KMS-11 (cell line): ENCODE measurements at regions not wholly inside any gene's neighbourhood (a gene's known extent, or its start where the extent isn't known, plus 50 kb on each side); places are given as distances from the start of the nearest gene placed in this dataset.

Experiments
- H2AFZ ChIP-seq: fragments of 200-600 bp; sonication (generic); 2 replicates; pipeline ENCODE4 v1.6.1; 2016; ENCODE audit warnings: antibody characterized with exemption, mixed run types, low read depth
- H3K27ac ChIP-seq: fragments of 200-600 bp; sonication (generic); 2 replicates; pipeline ENCODE4 v1.6.1; 2016; ENCODE audit warnings: mild to moderate bottlenecking, mixed run types
- H3K27me3 ChIP-seq: fragments of 200-600 bp; sonication (generic); 2 replicates; pipeline ENCODE4 v1.6.1; 2017; ENCODE audit warnings: mild to moderate bottlenecking, low read depth, mixed run types, moderate library complexity; ENCODE audit not compliant: insufficient read depth
- H3K36me3 ChIP-seq: fragments of 200-600 bp; sonication (generic); 2 replicates; pipeline ENCODE4 v1.6.1; 2017; ENCODE audit warnings: mild to moderate bottlenecking, mixed run types; ENCODE audit not compliant: insufficient read depth
- H3K4me1 ChIP-seq: fragments of 200-600 bp; sonication (generic); 2 replicates; pipeline ENCODE4 v1.6.1; 2016; ENCODE audit warnings: mild to moderate bottlenecking, low read depth, mixed run types; ENCODE audit not compliant: poor library complexity, severe bottlenecking
- H3K4me2 ChIP-seq: fragments of 200-600 bp; sonication (generic); 2 replicates; pipeline ENCODE4 v1.7.0; 2016; ENCODE audit warnings: mild to moderate bottlenecking, mixed run types
- H3K4me3 ChIP-seq: fragments of 200-600 bp; sonication (generic); IDR thresholded peaks from 2 replicates; pipeline ENCODE4 v1.6.1; 2017; ENCODE audit warnings: low read depth, low read length, mixed read lengths; ENCODE audit not compliant: insufficient read depth
- H3K79me2 ChIP-seq: fragments of 200-600 bp; sonication (generic); 2 replicates; pipeline ENCODE4 v1.6.1; 2016; ENCODE audit warnings: low read depth, mixed run types; ENCODE audit not compliant: insufficient read depth
- H3K9ac ChIP-seq: fragments of 200-600 bp; sonication (generic); 2 replicates; pipeline ENCODE4 v1.6.1; 2016; ENCODE audit warnings: mild to moderate bottlenecking, mixed run types
- H4K20me1 ChIP-seq: fragments of 200-600 bp; sonication (generic); 2 replicates; pipeline ENCODE4 v1.6.1; 2016; ENCODE audit warnings: mild to moderate bottlenecking, mixed run types; ENCODE audit not compliant: insufficient read depth
- TF ChIP-seq, protein P1 (sequence below): fragments of 200-600 bp; sonication (generic); conservative IDR thresholded peaks from 2 replicates; pipeline ENCODE4 v1.6.1; 2017; ENCODE audit warnings: low read depth, mild to moderate bottlenecking, antibody characterized with exemption, low read length, moderate library complexity, mixed read lengths

DNA sequence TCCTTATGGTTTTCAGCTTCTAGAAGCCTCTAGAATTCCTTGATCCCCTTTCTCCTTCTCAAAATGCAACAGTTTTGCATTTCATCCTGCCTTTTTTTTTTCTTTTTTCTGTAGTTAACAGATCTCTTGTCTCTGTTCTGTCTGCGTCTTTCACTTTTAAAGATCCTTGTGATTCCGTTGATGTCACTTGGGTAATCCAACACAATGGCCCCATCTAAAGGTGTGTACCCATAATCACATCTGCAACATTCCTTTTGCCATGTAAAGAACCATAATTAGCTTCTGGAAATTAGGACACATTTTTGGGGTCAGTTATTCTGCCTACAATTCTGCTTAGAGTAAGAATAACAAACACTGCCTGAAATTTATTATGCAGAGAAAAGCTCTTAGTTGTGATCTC, 1180.9 kb upstream of the ADGRL3 start:
- Histone ChIP-seq H2AFZ (no peak overlapping the region), H3K79me2 (no peaks in the 10 kb centered on the region), H3K4me2 (no peak overlapping the region), H3K27ac (no peak overlapping the region), H4K20me1 (no peaks in the 10 kb centered on the region), H3K27me3 (no peaks in the 10 kb centered on the region), H3K9ac (no peak overlapping the region), H3K4me1 (no peaks in the 10 kb centered on the region), H3K4me3 (no peak overlapping the region), H3K36me3 (no peaks in the 10 kb centered on the region)
- TF ChIP-seq, protein P1, sequence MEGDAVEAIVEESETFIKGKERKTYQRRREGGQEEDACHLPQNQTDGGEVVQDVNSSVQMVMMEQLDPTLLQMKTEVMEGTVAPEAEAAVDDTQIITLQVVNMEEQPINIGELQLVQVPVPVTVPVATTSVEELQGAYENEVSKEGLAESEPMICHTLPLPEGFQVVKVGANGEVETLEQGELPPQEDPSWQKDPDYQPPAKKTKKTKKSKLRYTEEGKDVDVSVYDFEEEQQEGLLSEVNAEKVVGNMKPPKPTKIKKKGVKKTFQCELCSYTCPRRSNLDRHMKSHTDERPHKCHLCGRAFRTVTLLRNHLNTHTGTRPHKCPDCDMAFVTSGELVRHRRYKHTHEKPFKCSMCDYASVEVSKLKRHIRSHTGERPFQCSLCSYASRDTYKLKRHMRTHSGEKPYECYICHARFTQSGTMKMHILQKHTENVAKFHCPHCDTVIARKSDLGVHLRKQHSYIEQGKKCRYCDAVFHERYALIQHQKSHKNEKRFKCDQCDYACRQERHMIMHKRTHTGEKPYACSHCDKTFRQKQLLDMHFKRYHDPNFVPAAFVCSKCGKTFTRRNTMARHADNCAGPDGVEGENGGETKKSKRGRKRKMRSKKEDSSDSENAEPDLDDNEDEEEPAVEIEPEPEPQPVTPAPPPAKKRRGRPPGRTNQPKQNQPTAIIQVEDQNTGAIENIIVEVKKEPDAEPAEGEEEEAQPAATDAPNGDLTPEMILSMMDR = no peak

DNA sequence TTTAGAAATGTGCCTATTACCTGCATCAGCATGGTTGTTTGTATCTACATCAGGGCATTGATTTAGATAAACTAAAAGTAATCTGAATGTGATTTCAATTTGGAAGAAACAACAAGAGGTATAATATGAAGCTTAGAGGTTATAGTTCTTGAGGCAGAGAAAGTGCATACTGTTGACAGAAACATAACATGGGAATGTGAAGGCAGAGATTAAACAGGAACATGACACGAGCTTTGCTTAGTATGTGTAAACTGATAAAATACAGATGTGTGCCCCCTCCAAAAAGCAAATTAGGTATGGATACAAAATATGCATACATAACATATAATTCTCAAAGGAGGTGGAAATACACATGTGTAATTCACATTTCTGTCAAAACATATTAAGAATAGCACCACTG, 1180.2 kb upstream of the ADGRL3 start:
- TF ChIP-seq, protein P1 = no peak
- no peak overlapping the region for H3K9ac ChIP-seq

DNA sequence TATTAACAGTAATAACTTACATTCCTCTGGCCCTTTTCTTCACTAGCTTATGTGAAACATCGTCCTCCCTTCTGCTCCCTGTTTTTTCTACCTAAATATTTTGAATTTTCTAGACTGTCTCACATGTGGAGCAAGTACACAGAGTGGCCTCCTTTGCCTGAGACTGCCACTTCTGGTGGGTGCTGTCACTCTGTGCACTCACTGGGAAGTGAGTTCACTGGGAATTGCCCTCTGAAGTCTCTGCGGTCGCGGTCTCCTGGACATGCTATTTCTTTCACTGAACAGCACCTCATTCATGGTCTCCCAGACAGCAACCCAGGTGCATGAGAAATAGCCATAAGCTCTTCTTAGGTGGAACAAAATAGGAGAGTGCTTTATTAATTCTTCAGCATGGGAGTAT, 1179.7 kb upstream of the ADGRL3 start:
- Histone ChIP-seq H3K9ac (no peak overlapping the region), H3K36me3 (no peaks in the 10 kb centered on the region), H4K20me1 (no peaks in the 10 kb centered on the region), H3K4me2 (no peak overlapping the region), H3K79me2 (no peaks in the 10 kb centered on the region), H3K4me1 (no peaks in the 10 kb centered on the region), H3K27ac (no peak overlapping the region), H3K27me3 (no peaks in the 10 kb centered on the region), H2AFZ (no peak overlapping the region), H3K4me3 (no peak overlapping the region)
- TF ChIP-seq, protein P1 = no peak

More for the DNA sequence above, 1180.2 kb upstream of the ADGRL3 start:
- Histone ChIP-seq H3K4me2 (no peak overlapping the region), H4K20me1 (no peaks in the 10 kb centered on the region), H3K27me3 (no peaks in the 10 kb centered on the region), H2AFZ (no peak overlapping the region), H3K27ac (no peak overlapping the region), H3K4me1 (no peaks in the 10 kb centered on the region), H3K79me2 (no peaks in the 10 kb centered on the region), H3K4me3 (no peak overlapping the region), H3K36me3 (no peaks in the 10 kb centered on the region)

DNA sequence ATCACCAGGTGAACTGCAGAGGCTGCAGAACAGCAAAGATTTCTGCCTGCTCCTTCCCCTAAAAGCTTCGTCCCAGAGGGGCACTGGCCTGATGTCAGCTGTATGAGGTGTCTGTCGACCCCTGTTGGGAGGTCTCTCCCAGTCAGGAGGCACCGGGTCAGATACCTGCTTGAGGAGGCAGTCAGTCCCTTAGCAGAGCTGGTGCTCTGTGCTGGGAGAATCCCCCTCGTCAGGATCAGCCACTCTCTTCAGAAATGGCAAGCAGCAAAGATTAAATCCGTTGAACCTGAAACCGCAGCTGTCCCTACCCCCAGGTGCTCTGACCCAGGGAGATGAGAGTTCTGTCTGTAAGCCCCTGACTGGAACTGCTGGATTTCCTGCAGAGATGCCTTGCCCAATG, 1166.3 kb upstream of the ADGRL3 start:
- H3K27me3 ChIP-seq = no peaks in the 10 kb centered on the region
- H3K36me3 ChIP-seq = no peaks in the 10 kb centered on the region
- no peak overlapping the region for H3K4me3 ChIP-seq
- no peaks in the 10 kb centered on the region for H3K79me2 ChIP-seq
- H2AFZ ChIP-seq = no peak overlapping the region
- no peaks in the 10 kb centered on the region for H4K20me1 ChIP-seq
- H3K9ac ChIP-seq = no peak overlapping the region
- H3K4me2 ChIP-seq = no peak overlapping the region
- TF ChIP-seq, protein P1 = no peak
- H3K4me1 ChIP-seq = no peaks in the 10 kb centered on the region
- H3K27ac ChIP-seq = no peak overlapping the region
